HG02884 (cell line): ENCODE measurements at regions not wholly inside any gene's neighbourhood (a gene's known extent, or its start where the extent isn't known, plus 50 kb on each side); places are given as distances from the start of the nearest gene placed in this dataset.

Experiments used
- ATAC-seq: cut with Tn5 transposase; IDR thresholded peaks from one replicate; pipeline ENCODE4 v1.9.1; 2021; ENCODE audit warnings: mild to moderate bottlenecking, moderate library complexity; ENCODE audit not compliant: unreplicated experiment

- no peak for ATAC-seq
Observed at GRCh38 chr2:15790326-15790725, 150.0 kb upstream of the MYCN start.

- ATAC-seq = no peak
Observed at GRCh38 chr2:15790838-15791237, 149.5 kb upstream of the MYCN start.

GRCh38 chr2:15791294-15791693 lies 149.1 kb upstream of the MYCN start:
- no peak for ATAC-seq

GRCh38 chr2:15792331-15792730 lies 148.0 kb upstream of the MYCN start:
- no peak for ATAC-seq

- ATAC-seq = no peak
Observed at GRCh38 chr2:15793078-15793913, 147.1 kb upstream of the MYCN start.

- no peak for ATAC-seq
Observed at GRCh38 chr2:15793978-15794377, 146.4 kb upstream of the MYCN start.

- ATAC-seq = no peak
Observed at GRCh38 chr2:15794608-15795134, 145.7 kb upstream of the MYCN start.

GRCh38 chr2:15795426-15795825 lies 144.9 kb upstream of the MYCN start:
- ATAC-seq = no peak

- no peak for ATAC-seq
Observed at GRCh38 chr2:15796167-15796942, 144.0 kb upstream of the MYCN start.

- ATAC-seq = no peak
Observed at GRCh38 chr2:15797231-15797938, 143.0 kb upstream of the MYCN start.

GRCh38 chr2:15797939-15798281 lies 142.4 kb upstream of the MYCN start:
- ATAC-seq = no peak

GRCh38 chr2:15798701-15799431 lies 141.5 kb upstream of the MYCN start:
- ATAC-seq = no peak

- ATAC-seq = peak; percentile 72
Observed at GRCh38 chr2:15799432-15799827, 140.9 kb upstream of the MYCN start.

GRCh38 chr2:15800495-15801329 lies 139.6 kb upstream of the MYCN start:
- ATAC-seq = no peak

- ATAC-seq = no peak
Observed at GRCh38 chr2:15801439-15801838, 138.9 kb upstream of the MYCN start.

- ATAC-seq = no peak
Observed at GRCh38 chr2:15801904-15802303, 138.4 kb upstream of the MYCN start.

GRCh38 chr2:15802657-15803542 lies 137.4 kb upstream of the MYCN start:
- no peak for ATAC-seq

- no peak for ATAC-seq
Observed at GRCh38 chr2:15803543-15804245, 136.7 kb upstream of the MYCN start.
